ENCODE measurements at regions not wholly inside any gene's neighbourhood (a gene's known extent, or its start where the extent isn't known, plus 50 kb on each side); places are given as distances from the start of the nearest gene placed in this dataset.
A peak's percentile ranks its signal among the peaks of the same experiment; 100 is the strongest.

DNA sequence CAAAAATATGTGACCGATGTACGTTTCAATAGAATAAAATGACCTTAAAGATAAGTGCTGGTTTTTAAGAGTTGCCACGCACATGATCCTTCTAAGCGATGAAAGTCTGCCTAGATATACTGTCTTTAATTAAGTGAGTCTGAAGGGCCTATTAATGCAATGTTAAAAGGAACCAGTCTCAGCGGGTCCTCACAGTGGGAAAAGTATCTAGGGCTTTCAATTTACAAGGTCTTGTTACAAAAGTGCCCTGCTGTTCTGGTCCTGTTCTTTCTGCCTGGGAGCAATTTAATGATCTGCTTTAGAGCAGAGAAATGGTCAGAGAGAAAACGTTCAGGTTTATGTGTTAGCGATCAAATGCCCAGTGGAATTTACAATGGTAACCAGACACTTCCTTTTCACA is 864.0 kb downstream of the KCNJ2 start:
- no peak for DNase-seq (ENCODE audit: insufficient read length, low spot score)
- no peak for FAIRE-seq

- FAIRE-seq (no peak), DNase-seq (ENCODE audit: insufficient read length, low spot score) (no peak)
Observed at GRCh38 chr17:71035226-71035625, 865.9 kb downstream of the KCNJ2 start.

DNA sequence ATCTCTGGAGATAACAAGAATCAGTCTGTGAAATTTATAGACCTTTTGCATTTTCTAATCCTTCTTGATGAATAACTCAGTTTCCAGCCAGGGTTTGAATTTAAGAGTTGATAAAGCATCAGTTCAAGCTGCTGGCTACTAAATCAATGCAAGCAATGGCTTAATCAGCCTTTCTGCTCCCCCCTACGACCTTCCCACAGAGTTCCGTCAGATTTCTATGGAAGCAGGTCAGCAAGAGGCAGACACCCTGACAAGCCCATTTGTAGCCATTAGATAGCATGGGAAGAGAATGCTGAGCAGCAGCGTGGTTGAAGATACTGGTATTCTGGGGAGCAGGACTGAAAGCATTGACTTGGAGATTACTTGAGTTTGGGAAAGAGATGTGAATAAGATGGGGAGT is 868.1 kb downstream of the KCNJ2 start:
- DNase-seq (ENCODE audit: insufficient read length, low spot score) (no peak), FAIRE-seq (no peak)

- DNase-seq (ENCODE audit: insufficient read length, low spot score) (no peak), FAIRE-seq (no peak)
Observed at GRCh38 chr17:71039391-71039790, 870.1 kb downstream of the KCNJ2 start.

DNA sequence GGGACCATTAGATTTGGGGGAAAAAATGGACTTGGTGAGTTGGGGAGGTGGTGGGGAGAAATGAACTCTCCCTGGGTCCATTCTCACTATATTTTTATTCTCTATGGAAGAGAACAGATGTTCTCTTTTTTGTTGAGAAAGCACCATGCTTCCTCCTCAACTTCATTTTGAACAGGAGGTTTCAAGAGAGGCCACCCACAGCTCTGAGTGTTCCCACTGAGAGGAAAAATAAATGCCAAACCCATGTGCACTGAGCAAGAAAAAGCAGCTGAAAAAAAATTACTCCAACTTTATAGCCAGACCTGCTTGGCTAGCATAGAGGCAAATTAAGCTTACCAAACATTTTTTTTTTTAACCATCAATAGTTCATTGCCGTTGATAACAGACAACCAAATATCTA is 883.6 kb downstream of the KCNJ2 start:
- FAIRE-seq (no peak), DNase-seq (ENCODE audit: insufficient read length, low spot score) (no peak)

DNA sequence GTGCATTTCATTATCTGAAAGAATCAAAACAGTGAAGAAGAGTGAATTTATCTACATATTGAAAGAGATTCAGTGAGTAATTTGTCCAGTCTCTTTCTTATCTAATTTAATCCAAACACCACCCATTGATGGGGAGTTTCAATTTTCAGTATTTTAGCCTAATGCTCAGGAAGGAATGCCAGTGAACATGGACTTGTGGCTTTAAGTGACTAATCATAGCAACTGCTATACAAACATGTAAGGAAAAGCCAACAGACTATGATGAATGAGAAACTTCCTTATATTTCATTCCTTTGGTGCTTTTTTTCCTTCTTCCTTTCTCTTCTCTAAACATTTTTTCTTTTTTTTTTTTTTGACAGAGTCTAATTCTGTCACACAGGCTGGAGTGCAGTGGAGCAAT is 885.8 kb downstream of the KCNJ2 start:
- DNase-seq (ENCODE audit: insufficient read length, low spot score) (no peak), FAIRE-seq (no peak)

DNA sequence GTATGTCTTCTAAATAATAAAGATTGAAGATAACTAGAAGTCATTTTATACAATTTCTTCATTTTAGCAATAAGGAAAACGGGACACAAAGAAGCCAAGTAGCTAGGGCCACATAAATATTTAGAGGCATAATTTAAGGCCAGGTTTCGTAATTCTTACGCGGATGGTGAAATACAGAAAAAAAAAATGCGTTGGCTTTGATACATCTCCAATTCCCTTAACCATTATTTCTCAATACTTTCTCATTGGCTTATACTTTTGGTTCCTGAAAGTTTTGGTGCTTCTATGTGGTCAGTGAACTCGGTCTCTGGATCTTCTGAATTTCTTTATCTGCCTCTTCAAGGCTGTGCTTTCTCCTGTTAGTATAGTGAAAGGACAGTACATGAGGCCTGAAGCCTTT is 888.1 kb downstream of the KCNJ2 start:
- DNase-seq (ENCODE audit: insufficient read length, low spot score), result no peak
- FAIRE-seq, result no peak

DNA sequence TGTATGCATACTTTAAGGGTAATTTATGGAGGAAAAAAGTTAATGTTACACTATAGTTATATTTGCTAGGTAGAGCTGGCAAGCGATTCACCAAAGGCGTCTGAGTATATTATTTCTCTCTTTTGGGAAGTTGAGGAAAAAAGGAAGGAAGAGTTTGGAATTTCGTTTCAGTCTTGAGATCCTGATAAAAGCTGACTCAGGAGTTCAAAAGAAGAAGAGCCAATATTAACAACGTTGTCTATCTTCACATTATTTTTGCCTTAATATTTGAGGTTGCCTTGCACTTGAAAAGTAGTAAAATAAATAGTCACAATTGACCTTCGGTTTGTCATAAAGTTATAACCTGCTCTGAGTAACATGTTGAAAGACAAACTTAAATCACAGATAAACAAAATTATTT is 888.6 kb downstream of the KCNJ2 start:
- FAIRE-seq (no peak), DNase-seq (ENCODE audit: insufficient read length, low spot score) (no peak)

DNA sequence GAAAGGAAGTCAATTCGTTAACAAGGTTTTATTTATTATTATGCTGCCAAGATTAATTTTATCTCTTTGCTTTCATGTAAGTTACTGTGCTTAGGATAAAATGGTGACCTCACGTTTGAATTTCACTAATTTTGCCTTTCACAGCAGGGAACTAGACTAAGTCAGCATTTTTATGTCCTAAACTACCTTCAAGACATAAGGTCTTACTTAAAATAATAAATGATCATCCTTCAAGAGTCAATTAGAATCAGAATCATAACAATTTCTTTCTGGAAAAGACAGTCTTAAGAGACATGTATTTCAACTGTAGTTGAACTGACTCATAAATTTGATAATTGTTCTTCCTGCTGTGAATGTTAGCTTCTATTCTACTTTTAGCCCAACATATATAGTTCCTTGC is 893.8 kb downstream of the KCNJ2 start:
- no peak for FAIRE-seq
- DNase-seq (ENCODE audit: insufficient read length, low spot score), result no peak

GRCh38 chr17:71063559-71063958 is 894.2 kb downstream of the KCNJ2 start:
- FAIRE-seq (no peak), DNase-seq (ENCODE audit: insufficient read length, low spot score) (no peak)

DNA sequence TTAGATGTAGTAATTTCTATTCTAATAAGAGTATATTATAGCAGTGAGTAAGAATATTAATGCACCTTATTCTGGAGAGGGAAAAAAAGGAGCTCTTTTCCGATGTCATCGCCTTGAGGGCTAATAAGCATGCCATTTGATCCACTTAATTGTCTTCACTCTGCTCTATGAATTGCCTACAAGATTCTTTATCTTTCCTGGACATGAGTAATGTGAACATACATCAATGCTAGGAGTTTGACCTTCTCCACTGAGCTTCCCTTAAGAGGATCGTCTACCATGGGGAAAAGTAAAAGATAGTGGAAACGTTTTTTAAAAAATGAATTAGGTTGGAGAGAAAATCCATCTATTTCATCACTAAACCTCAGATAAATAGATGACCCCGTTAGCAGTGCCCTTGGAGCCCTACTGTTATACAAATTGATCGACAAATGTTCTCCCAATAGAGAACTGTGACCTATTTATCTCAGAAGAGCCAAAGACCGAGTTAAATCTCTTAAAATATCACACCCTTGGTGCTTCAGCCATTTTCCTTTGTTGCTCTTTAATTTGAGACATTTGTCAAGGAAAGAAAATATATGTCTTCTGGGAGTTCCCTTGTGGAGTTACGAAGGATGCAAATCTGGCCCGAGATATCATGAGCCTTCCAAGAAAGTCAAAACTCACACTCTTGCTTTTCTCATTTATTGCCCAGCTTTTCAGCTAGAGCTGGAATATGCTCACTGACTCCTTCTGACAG is 898.5 kb downstream of the KCNJ2 start:
- no peak for DNase-seq (ENCODE audit: insufficient read length, low spot score)
- FAIRE-seq, result no peak

GRCh38 chr17:71068408-71068750 is 899.0 kb downstream of the KCNJ2 start:
- FAIRE-seq, result no peak

GRCh38 chr17:71071041-71071440 is 901.7 kb downstream of the KCNJ2 start:
- DNase-seq (ENCODE audit: insufficient read length, low spot score), result no peak
- no peak for FAIRE-seq

More at GRCh38 chr17:71068408-71068750, 899.0 kb downstream of the KCNJ2 start:
- DNase-seq (ENCODE audit: insufficient read length, low spot score), result no peak

DNA sequence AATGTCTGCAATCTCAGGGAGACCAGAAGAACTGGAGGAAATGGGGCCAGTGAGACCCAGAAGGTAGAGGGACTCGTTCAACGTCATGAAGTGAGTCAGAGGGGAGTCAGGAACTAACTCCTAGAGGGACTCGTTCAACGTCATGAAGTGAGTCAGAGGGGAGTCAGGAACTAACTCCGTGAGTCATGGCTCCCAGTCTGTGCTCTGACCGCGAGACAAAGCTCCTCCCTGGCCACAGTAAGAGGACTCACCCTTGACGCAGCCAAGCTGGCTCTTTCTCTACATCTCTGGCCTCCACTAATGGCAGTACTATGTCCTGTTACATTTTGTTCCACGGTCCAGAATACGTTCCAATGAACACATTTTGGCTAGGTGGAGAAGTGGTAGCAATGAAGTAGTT is 902.5 kb downstream of the KCNJ2 start:
- DNase-seq (ENCODE audit: insufficient read length, low spot score) (peak; percentile 69), FAIRE-seq (peak; percentile 95)

- no peak for DNase-seq (ENCODE audit: insufficient read length, low spot score)
- no peak for FAIRE-seq
Observed at GRCh38 chr17:71080937-71081336, 911.6 kb downstream of the KCNJ2 start.

DNA sequence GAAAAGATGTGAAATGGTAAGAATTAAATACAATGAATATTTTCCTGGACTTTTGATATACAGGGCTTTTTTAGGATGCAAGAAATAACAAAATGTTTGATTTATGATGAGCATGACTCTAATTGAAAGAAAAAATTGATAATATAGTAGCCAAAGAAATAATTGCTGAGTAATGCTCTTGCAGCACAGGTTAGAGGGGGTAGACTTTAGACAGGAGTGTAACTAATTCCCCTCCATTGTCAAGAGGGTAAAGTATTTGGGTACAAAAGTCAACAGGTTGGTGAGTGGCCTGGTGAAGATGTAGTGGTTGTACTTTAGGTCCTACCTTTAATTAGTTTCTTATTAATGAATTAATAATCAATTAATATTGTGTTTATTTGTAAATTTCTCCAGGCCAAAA is 912.3 kb downstream of the KCNJ2 start:
- no peak for DNase-seq (ENCODE audit: insufficient read length, low spot score)
- FAIRE-seq, result no peak

DNA sequence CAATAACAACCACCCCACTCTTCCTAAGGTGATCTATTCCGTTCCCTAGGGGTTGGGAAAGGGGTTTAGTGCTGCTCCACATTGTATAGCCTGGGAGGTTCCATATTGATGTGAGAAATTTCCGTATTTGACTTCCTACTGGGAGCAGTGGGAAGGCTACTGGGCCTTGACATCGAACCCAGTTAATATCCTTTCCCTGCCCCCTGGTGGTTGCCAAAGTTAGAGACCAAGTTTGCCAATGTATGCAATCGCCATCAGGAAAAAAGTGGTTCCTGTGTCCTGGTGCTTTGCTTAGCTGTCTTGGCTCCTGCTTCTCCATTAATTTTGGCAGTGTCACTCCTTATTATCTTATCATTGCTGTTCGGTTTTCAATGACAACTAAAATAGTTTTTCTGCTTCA is 914.9 kb downstream of the KCNJ2 start:
- DNase-seq (ENCODE audit: insufficient read length, low spot score) (peak; percentile 12), FAIRE-seq (peak; percentile 33)

GRCh38 chr17:71084838-71085237 is 915.5 kb downstream of the KCNJ2 start:
- DNase-seq (ENCODE audit: insufficient read length, low spot score) (no peak), FAIRE-seq (no peak)

- FAIRE-seq, result no peak
- DNase-seq (ENCODE audit: insufficient read length, low spot score), result no peak
Observed at GRCh38 chr17:71085238-71086033, 916.1 kb downstream of the KCNJ2 start.

GRCh38 chr17:71089431-71089830 is 920.1 kb downstream of the KCNJ2 start:
- DNase-seq (ENCODE audit: insufficient read length, low spot score), result no peak
- FAIRE-seq, result no peak

DNA sequence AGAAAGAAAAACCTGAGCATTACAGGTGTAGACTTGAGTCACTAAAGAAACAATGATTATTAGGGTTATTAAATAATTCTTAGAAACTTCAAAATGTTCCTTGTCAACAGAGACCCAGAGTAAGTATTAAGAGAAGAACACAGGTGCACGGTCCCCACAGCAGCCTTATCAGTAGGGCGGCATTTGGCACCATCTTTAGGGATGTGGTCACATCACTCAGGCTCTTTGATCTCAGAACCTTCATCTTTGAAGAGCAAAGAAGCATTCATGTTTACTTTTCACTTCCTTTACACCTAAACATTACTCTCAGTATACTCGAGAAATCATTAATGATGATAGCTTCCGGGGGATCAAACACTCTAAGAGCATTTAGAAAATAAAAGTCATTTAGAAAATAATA is 928.7 kb downstream of the KCNJ2 start:
- no peak for DNase-seq (ENCODE audit: insufficient read length, low spot score)
- no peak for FAIRE-seq

DNA sequence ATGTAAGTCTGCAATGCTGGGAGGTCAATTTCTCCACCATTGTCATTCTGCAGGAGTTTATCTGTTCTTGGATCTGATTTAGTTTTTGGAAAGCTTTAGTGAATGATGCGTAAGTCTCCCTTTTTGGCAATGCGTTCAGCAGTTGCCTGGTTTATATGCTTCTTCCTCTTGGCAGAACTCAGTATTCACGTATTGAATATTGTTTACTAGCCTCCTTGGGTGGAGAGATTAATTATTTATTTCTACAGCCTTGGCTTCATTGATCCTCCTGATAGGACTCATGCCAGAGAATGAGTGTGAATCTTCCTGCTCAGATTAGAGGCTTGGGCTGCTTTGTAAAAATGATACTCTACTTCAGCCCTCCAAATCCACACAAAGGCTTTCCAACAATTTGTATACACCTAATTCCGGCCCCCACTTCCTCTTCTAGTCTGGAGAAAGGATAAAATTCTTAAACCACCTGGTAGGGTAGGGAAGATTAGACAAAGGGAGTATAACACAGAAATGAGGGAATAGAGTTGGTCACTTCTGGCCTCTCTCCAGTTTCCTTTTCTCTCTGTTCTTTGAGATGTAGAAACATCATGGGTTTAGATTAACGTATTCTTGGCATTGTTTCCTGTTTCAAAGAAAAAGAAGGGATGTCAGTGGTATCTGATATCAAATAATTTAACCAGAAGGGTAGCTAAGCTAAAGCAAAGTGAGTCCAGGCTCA is 929.8 kb downstream of the KCNJ2 start:
- DNase-seq (ENCODE audit: insufficient read length, low spot score), result no peak
- peak; percentile 16 for FAIRE-seq
